Naive thymus-derived CD8-positive, alpha-beta T cell (primary cell): ENCODE measurements at regions not wholly inside any gene's neighbourhood (a gene's known extent, or its start where the extent isn't known, plus 50 kb on each side); places are given as distances from the start of the nearest gene placed in this dataset.
"Not testable (repeated sequence)": the region's sequence is repeated elsewhere in the genome, so short reads cannot be mapped to it uniquely, and the experiment has no call there.

ENCODE experiments used
- ATAC-seq, 2 donors: fragments of 150-1000 bp; cut with Tn5 transposase in 1 of 2; sonication (Bioruptor Pico), chemical (Tn5 transposase) in 1 of 2; 1 replicate in 1 of 2; 2 replicates in 1 of 2; pipeline ENCODE4 v1.10.0; 2021; ENCODE audit warnings: mild to moderate bottlenecking in 2 of 2, moderate library complexity in 2 of 2
- POLR2A ChIA-PET: fragments of 350-600 bp; sonication (Branson Sonifier 250); formaldehyde crosslinking; loops from one replicate; lab custom pipeline; 2021; ENCODE audit warnings: antibody characterized with exemption; lab: Charles Lee
- DNase-seq, 10 donors: peaks; one replicate each; pipeline versions ENCODE4 v3.0.0 to v3.0.0-alpha.2; 2020 to 2022
- H3K27ac Mint-ChIP-seq, 10 donors: one replicate each; pipeline ENCODE4 v1.8.0; 2020 to 2022; ENCODE audit warnings: mild to moderate bottlenecking in 10 of 10, mixed read lengths in 10 of 10, moderate library complexity in 4 of 10, inconsistent platforms in 1 of 10
- H3K27me3 Mint-ChIP-seq, 5 donors: one replicate each; pipeline ENCODE4 v1.8.0; 2021 to 2022; ENCODE audit warnings: mixed read lengths in 5 of 5
- H3K36me3 Mint-ChIP-seq, 3 donors: one replicate each; pipeline ENCODE4 v1.8.0; 2020 to 2022; ENCODE audit warnings: mixed read lengths in 3 of 3, mild to moderate bottlenecking in 2 of 3, inconsistent platforms in 1 of 3
- H3K4me1 Mint-ChIP-seq, 4 donors: one replicate each; pipeline ENCODE4 v1.8.0; 2021 to 2022; ENCODE audit warnings: mixed read lengths in 4 of 4
- H3K4me3 Mint-ChIP-seq, 10 donors: one replicate each; pipeline ENCODE4 v1.8.0; 2020 to 2022; ENCODE audit warnings: mild to moderate bottlenecking in 10 of 10, mixed read lengths in 10 of 10, moderate library complexity in 6 of 10, inconsistent platforms in 1 of 10
- H3K9me3 Mint-ChIP-seq, 9 donors: one replicate each; pipeline ENCODE4 v1.8.0; 2020 to 2022; ENCODE audit warnings: mixed read lengths in 9 of 9, mild to moderate bottlenecking in 3 of 9, inconsistent platforms in 1 of 9, moderate library complexity in 1 of 9

DNA sequence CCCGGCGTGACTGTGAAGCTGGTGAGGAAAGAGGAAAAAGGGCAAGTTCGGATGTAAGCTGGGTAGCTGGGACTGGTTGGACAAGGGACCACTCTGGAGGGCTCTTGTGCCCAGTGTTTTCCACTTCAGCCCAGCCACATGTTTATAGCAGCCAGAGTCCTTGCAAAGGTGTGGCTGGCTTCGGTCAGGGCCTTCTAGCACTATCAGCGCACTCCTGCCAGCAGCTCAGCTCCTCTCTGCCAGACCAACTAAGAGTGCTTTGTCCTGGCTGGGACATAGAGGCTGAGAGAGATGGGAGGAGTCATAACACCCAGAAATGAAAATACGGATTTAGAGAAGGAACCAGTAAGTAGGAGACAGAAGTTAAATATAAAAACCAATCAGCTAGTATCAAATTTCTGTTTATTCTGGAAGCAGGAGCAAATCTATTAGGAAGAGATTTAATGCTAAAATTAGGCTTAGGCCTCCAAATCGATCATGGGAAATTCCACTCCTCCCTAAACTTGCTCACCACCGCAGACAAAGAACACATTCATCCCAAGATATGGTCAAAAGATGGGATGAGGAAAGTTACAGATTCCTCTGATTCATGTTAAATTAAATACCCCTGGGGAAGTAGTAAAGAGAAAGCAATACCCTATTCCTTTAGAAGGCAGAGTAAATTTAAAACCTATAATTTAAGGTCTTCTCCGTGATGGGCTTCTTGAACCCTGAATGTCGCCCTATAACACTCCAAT, 135.0 kb downstream of the RALA start:
- no peak overlapping the region for H3K4me3 Mint-ChIP-seq
- peaks cover 0 to 3% (median under 1%) of the 10 kb centered on the region in 3 donors for H3K36me3 Mint-ChIP-seq
- H3K4me1 Mint-ChIP-seq = peaks cover 5 to 18% (median 11%) of the 10 kb centered on the region in 4 donors
- no peaks in the 10 kb centered on the region for H3K9me3 Mint-ChIP-seq
- POLR2A ChIA-PET = no interaction called here
- no peaks in the 10 kb centered on the region for H3K27me3 Mint-ChIP-seq
- DNase-seq (no peak), ATAC-seq (no peak)
- H3K27ac Mint-ChIP-seq = no peak overlapping the region

DNA sequence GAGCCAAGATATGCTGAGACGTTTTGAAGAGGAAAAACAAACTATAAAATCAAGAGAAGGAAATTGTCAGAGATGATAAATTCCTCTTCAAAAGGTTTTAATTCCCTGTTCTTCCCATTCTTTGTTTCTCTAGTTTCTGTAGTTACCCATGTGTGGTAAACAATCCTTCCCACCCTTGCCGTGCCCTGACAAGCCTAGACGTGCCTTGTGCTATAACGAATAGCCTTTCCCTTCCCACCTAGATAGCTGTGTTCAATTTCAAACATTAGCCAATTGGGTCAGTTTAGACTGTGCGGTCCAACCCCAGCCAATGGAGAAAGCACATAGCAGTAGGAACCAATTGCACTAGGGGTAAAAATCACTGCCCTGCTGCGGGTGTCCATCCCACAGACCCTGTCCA, 138.1 kb downstream of the RALA start:
- Mint-ChIP-seq H3K27me3 (no peaks in the 10 kb centered on the region), H3K9me3 (no peaks in the 10 kb centered on the region), H3K36me3 (peaks cover 0 to 17% (median 2%) of the 10 kb centered on the region in 3 donors), H3K4me1 (peaks cover 5 to 23% (median 13%) of the 10 kb centered on the region in 4 donors), H3K4me3 (no peak overlapping the region), H3K27ac (no peak overlapping the region)
- POLR2A ChIA-PET = no interaction called here
- ATAC-seq (no peak), DNase-seq (no peak)

DNA sequence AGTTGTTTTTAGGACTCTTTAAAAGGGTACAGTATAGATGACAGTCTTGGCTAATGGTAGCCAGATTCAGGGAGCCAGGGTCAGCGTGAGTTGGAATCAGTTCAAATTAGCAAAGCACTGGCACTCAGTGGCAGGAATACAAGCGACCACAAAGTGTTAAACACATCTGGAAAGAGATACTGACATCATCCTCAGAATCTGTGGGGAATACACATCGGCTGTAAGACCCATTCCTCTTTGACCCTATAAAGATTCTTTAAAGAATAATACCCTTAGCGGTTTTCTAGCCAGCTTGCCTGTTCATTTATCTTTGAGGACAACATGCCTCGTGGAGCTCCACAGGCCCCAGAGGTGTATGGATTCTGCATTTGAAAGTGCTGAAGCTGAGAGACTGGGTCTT, 139.1 kb downstream of the RALA start:
- DNase-seq, H3K4me3 Mint-ChIP-seq, H3K9me3 Mint-ChIP-seq, ATAC-seq, POLR2A ChIA-PET, H3K27me3 Mint-ChIP-seq: not testable (repeated sequence)
- H3K36me3 Mint-ChIP-seq = peaks cover 0 to 21% (median 4%) of the 10 kb centered on the region in 3 donors
- peaks cover 5 to 23% (median 13%) of the 10 kb centered on the region in 4 donors for H3K4me1 Mint-ChIP-seq
- H3K27ac Mint-ChIP-seq = peak overlapping the region in 2 of 10 donors; percentile 2 to 54

DNA sequence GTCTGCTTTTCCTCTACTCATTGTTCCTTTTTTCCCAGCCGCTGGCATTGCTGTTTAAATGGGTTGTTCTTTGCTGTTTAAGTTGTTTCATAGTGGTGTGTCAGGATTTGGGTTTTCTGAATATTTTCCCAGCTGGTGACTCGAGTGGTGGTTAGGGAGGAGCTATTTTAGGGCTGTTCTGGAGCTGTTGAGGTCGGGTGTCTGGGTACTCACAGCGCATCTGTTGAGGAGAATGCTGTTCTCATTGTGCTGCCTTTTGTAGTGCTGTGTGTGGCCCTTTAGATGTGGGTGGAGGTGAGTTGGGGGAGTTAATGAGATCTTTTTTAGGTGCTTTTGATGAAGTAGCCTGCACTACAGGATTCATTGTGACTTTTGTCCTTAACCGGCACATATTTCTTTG, 139.5 kb downstream of the RALA start:
- H3K4me1 Mint-ChIP-seq = peaks cover 5 to 23% (median 13%) of the 10 kb centered on the region in 4 donors
- peaks cover 0 to 25% (median 8%) of the 10 kb centered on the region in 3 donors for H3K36me3 Mint-ChIP-seq
- ATAC-seq, H3K9me3 Mint-ChIP-seq, POLR2A ChIA-PET, H3K27me3 Mint-ChIP-seq: not testable (repeated sequence)
- DNase-seq = peak in 1 of 10 donors; percentile 15
- H3K27ac Mint-ChIP-seq = peak overlapping the region in 5 of 10 donors; percentile 0 to 61 (median 3)
- peak overlapping the region in 1 of 10 donors; percentile 49 for H3K4me3 Mint-ChIP-seq

DNA sequence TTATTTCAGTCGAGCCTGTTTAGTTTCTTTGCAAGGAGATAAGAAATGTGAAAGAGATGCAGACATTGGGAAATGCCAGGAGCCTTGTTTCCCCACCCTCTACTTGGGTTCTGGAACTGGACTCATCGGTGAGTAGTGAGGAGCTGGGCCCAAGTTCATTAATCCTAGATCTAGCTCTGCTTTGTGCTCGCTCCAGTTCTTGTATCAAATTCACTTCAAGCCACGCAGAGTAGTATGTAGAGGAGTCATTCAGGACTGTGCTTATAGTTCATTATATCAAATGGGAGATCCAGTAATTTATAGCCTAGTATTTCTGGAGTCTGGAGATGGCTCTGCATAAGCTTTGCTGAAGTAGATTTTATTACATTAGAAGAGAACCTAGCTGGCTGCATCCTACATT, 142.5 kb downstream of the RALA start:
- H3K9me3 Mint-ChIP-seq, ATAC-seq, H3K27me3 Mint-ChIP-seq, DNase-seq, H3K27ac Mint-ChIP-seq, H3K4me3 Mint-ChIP-seq, POLR2A ChIA-PET: not testable (repeated sequence)
- H3K36me3 Mint-ChIP-seq = peaks cover 0 to 40% (median 13%) of the 10 kb centered on the region in 3 donors
- peaks cover 5 to 23% (median 13%) of the 10 kb centered on the region in 4 donors for H3K4me1 Mint-ChIP-seq

DNA sequence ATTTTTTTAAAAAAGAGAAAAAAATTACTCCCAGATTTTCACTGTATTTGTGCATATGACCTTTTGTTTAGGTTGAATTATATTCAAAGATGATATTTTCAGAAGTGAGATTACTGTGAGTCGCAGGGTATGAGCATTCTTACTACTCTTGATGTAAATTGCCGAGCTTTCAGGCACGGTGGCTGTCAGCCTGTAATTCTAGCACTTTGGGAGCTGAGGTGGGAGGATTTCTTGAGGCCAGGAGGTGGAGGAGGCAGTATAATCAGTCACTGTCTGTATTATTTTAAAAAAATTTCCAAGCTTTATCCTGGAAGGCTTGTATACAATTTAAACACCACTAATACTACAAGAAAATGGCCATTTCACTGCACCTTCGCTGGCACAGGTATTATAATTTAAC, 145.1 kb downstream of the RALA start:
- H3K9me3 Mint-ChIP-seq, H3K4me1 Mint-ChIP-seq, H3K4me3 Mint-ChIP-seq, DNase-seq, ATAC-seq, POLR2A ChIA-PET, H3K27me3 Mint-ChIP-seq: not testable (repeated sequence)
- peak overlapping the region in 1 of 10 donors; percentile 15 for H3K27ac Mint-ChIP-seq
- peaks cover 0 to 49% (median 18%) of the 10 kb centered on the region in 3 donors for H3K36me3 Mint-ChIP-seq

DNA sequence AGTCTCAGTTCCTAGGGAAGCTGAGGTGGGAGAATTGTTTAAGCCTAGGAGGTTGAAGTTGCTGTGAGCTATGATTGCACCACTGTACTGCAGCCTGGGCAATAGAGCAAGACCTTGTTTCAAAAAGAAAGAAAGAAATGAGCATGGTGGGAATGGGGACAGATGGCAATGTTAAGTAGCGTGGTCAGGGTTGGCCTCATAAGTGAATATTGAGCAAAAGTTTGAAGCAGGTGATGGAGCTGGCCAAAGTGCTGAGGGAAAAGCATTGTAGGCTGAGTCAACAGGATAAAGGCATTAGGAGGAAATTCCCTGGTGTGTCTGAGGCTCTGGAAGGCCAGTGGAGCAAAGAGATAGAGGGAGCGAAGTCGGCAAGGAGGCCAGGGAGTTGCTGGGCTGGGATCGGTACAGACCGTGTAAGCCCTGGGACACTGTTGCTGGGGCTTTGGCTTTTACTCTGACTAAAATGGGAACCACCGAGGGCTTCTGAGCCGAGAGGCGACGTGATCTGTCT, 151.0 kb downstream of the RALA start:
- peaks cover 0 to 31% (median 8%) of the 10 kb centered on the region in 3 donors for H3K36me3 Mint-ChIP-seq
- ATAC-seq, DNase-seq, H3K27me3 Mint-ChIP-seq, H3K4me1 Mint-ChIP-seq, POLR2A ChIA-PET, H3K9me3 Mint-ChIP-seq, H3K27ac Mint-ChIP-seq, H3K4me3 Mint-ChIP-seq: not testable (repeated sequence)

DNA sequence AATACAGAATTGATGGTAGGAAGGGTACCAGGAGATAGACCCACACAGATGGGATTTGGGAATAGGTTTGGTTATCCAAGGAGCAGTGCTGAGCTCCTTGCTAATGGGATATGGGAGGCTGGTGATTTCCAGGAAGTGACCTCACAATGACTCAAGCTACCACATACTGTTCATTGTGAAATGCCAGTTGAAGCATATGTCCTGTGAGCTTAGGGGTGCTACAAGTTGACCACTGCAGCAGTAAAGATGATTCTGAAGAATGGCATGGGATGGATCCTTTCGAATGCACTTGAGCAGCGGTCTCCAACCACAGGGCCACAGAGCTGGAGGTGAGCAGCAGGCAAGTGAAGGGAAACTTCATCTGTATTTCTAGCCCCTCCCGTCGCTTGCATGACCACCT, 158.2 kb downstream of the RALA start:
- H3K4me1 Mint-ChIP-seq, H3K27ac Mint-ChIP-seq, ATAC-seq, H3K4me3 Mint-ChIP-seq, POLR2A ChIA-PET, H3K9me3 Mint-ChIP-seq, DNase-seq, H3K27me3 Mint-ChIP-seq: not testable (repeated sequence)
- H3K36me3 Mint-ChIP-seq = peaks cover 0 to 46% (median 8%) of the 10 kb centered on the region in 3 donors

DNA sequence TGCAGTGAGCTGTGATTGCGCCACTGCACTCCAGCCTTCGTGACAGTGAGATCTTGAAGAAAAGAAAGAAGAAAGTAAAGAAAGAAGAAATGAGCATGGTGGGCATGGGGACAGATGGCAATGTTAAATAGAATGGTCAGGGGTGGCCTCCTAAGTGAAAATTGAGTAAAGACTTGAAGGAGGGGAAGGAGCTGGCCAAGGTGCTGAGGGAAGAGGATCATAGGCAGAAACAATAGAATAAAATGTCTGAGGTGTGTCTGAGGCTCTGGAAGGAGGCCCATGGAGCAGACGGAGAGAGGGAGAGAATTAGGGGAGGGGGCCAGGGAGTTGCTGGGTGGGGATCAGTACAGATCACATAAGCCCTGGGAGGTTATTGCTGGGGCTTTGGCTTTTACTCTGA, 163.1 kb downstream of the RALA start:
- ATAC-seq, H3K4me1 Mint-ChIP-seq, DNase-seq, H3K27ac Mint-ChIP-seq, POLR2A ChIA-PET, H3K9me3 Mint-ChIP-seq, H3K4me3 Mint-ChIP-seq, H3K27me3 Mint-ChIP-seq: not testable (repeated sequence)
- H3K36me3 Mint-ChIP-seq = peaks cover 0 to 31% (median 10%) of the 10 kb centered on the region in 3 donors

DNA sequence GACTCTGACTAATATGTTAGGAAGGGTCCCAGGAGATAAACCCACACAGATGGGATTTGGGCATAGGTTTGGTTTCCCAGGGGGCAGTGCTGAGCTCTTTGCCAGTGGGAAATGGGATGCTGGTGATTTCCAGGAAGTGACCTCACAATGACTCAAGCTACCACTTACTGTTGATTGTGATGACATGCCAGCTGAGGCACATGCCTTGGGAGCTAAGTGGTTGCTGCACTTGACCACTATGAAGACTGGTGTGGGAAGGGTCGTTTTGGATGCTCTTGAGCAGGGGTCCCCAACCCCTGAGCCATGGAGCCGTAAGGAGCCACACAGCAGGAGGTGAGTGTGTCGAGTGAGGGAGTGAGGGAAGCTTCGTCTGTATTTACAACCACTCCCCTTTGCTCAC, 159.0 kb upstream of the CDK13 start:
- H3K4me1 Mint-ChIP-seq = not testable (repeated sequence)

DNA sequence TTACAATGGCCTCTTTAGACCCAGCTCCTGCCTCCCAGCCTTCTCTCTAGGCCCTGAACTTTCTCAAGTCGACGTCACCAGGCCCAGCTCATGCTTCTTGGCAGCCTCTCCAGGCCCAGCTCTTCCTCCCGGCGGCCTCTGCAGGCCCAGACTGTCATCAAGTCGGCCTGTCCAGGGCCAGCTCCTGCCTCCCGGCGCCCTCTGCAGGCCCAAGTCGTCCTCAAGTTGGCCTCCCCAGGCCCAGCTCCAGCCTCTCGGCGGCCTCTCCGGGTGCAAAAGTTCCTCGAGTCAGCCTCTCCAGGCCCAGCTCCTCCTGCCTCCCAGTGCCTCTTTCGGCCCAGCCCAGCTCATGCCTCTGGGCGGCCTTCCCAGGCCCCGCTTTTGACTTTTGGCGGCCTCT, 158.1 kb upstream of the CDK13 start:
- H3K9me3 Mint-ChIP-seq, DNase-seq, H3K4me1 Mint-ChIP-seq, H3K27me3 Mint-ChIP-seq, ATAC-seq, H3K4me3 Mint-ChIP-seq, POLR2A ChIA-PET, H3K27ac Mint-ChIP-seq: not testable (repeated sequence)
- peaks cover 0 to 23% (median 8%) of the 10 kb centered on the region in 3 donors for H3K36me3 Mint-ChIP-seq

More for the DNA sequence above, 159.0 kb upstream of the CDK13 start:
- DNase-seq, H3K27me3 Mint-ChIP-seq, ATAC-seq, H3K9me3 Mint-ChIP-seq, H3K4me3 Mint-ChIP-seq, POLR2A ChIA-PET, H3K27ac Mint-ChIP-seq: not testable (repeated sequence)
- H3K36me3 Mint-ChIP-seq = peaks cover 0 to 23% (median 8%) of the 10 kb centered on the region in 3 donors

DNA sequence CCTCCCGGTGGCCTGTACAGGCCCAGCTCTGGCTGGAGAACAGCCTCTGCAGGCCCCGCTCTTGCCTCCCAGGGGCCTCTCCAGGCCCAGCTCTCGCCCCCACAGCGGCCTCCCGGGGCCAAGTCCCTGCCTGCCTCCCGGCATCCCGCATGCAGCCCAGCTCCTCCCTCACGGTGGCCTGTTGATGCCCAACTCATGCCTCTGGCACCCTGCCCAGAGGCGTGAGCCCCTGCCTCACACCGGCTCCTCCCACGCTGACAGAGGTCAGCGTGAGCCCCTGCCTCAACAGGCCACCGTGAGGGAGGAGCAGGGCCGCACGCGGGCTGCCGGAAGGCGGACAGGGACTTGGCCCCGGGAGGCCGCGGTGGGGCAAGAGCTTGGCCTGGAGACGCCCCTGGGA, 157.0 kb upstream of the CDK13 start:
- DNase-seq, H3K9me3 Mint-ChIP-seq, H3K27me3 Mint-ChIP-seq, H3K4me3 Mint-ChIP-seq, H3K27ac Mint-ChIP-seq, H3K4me1 Mint-ChIP-seq, ATAC-seq, POLR2A ChIA-PET: not testable (repeated sequence)
- H3K36me3 Mint-ChIP-seq = peaks cover 0 to 23% (median 8%) of the 10 kb centered on the region in 3 donors

DNA sequence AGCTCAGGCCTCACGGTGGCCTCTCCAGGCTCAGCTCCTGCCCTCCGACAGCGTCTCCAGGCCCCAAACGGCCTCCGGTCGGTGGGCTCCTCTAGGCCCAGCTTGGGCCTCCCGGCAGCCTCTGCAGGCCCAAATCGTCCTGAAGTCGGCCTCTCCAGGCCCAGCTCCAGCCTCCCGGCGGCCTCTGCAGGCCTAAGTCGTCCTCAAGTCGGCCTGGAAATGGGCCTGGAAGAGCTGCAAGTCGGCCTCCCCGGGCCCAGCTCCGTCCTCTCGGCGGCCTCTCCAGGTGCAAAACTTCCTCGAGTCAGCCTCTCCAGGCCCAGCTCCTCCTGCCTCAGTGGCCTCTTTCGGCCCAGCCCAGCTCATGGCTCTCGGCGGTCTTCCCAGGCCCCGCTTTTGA, 156.2 kb upstream of the CDK13 start:
- H3K9me3 Mint-ChIP-seq, ATAC-seq, H3K27ac Mint-ChIP-seq, DNase-seq, H3K27me3 Mint-ChIP-seq, H3K4me3 Mint-ChIP-seq, H3K4me1 Mint-ChIP-seq, POLR2A ChIA-PET: not testable (repeated sequence)
- peaks cover 0 to 21% (median 8%) of the 10 kb centered on the region in 3 donors for H3K36me3 Mint-ChIP-seq
